ENCODE measurements at regions not wholly inside any gene's neighbourhood (a gene's known extent, or its start where the extent isn't known, plus 50 kb on each side); places are given as distances from the start of the nearest gene placed in this dataset.

- TF ChIP-seq REST (IDR thresholded peaks at IDR 0.05; ENCODE audit: unreplicated experiment): no peak
- TF ChIP-seq STAT1 (IDR thresholded peaks at IDR 0.05; ENCODE audit: unreplicated experiment): no peak
- TF ChIP-seq CREB1 (CRISPR knock-in tag; IDR thresholded peaks at IDR 0.05; ENCODE audit: low read depth): no peak
- no peak for TF ChIP-seq JUNB (IDR thresholded peaks at IDR 0.05; ENCODE audit: unreplicated experiment)
- TF ChIP-seq NANOG (IDR thresholded peaks at IDR 0.05; ENCODE audit: borderline replicate concordance): no peak
- TF ChIP-seq EZH2 (IDR thresholded peaks at IDR 0.05; ENCODE audit: low read depth, unreplicated experiment): no peak
- TF ChIP-seq POLR2AphosphoS5 (IDR thresholded peaks at IDR 0.05; ENCODE audit: low read depth): no peak
- TF ChIP-seq ZNF114 (CRISPR knock-in tag; IDR thresholded peaks at IDR 0.05): no peak
Observed at GRCh38 chr3:13179181-13179580, 106.0 kb upstream of the IQSEC1 start (continued).

- Histone ChIP-seq H3K4me3 (no peak overlapping the region), H3K4me2 (no peak overlapping the region), H3K36me3 (ENCODE audit: insufficient read depth) (no peaks in the 10 kb centered on the region; the same call in 1 of the 2 replicates), H4K20me1 (replicated peaks; ENCODE audit: insufficient read depth) (no peaks in the 10 kb centered on the region), H3K9me2 (ENCODE audit: insufficient read depth) (no peaks in the 10 kb centered on the region), H3K79me2 (replicated peaks; ENCODE audit: insufficient read depth) (no peaks in the 10 kb centered on the region), H2AFZ (no peak overlapping the region), H3F3A (replicated peaks; ENCODE audit: low read depth) (no peaks in the 10 kb centered on the region), H3K27me3 (ENCODE audit: insufficient read depth) (no peaks in the 10 kb centered on the region), H3K27ac (ENCODE audit: low read depth) (no peak overlapping the region), H3K4me1 (ENCODE audit: insufficient read depth) (no peaks in the 10 kb centered on the region)
- no peak for ATAC-seq
- Mint-ChIP-seq H3K36me3 (ENCODE audit: low read depth) (peaks cover 18% of the 10 kb centered on the region), H3K9me3 (peaks cover 25% of the 10 kb centered on the region), H3K27me3 (ENCODE audit: insufficient read depth, low read depth, poor library complexity) (peaks cover 8% of the 10 kb centered on the region), H3K27ac (no peak overlapping the region), H3K4me1 (no peaks in the 10 kb centered on the region; the same call in 2 of the 3 replicates), H3K4me3 (no peak overlapping the region)
- DNase-seq (ENCODE audit: low spot score): no peak
- TF ChIP-seq ZNF331 (CRISPR knock-in tag; IDR thresholded peaks at IDR 0.05; ENCODE audit: low read depth): no peak
- TF ChIP-seq STAT1 (IDR thresholded peaks at IDR 0.05; ENCODE audit: unreplicated experiment): no peak
- TF ChIP-seq, protein P1, sequence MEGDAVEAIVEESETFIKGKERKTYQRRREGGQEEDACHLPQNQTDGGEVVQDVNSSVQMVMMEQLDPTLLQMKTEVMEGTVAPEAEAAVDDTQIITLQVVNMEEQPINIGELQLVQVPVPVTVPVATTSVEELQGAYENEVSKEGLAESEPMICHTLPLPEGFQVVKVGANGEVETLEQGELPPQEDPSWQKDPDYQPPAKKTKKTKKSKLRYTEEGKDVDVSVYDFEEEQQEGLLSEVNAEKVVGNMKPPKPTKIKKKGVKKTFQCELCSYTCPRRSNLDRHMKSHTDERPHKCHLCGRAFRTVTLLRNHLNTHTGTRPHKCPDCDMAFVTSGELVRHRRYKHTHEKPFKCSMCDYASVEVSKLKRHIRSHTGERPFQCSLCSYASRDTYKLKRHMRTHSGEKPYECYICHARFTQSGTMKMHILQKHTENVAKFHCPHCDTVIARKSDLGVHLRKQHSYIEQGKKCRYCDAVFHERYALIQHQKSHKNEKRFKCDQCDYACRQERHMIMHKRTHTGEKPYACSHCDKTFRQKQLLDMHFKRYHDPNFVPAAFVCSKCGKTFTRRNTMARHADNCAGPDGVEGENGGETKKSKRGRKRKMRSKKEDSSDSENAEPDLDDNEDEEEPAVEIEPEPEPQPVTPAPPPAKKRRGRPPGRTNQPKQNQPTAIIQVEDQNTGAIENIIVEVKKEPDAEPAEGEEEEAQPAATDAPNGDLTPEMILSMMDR (conservative IDR thresholded peaks at IDR 0.05; ENCODE audit: low read depth in 2 of 2): no peak
- TF ChIP-seq NANOG (IDR thresholded peaks at IDR 0.05; ENCODE audit: borderline replicate concordance): no peak
- TF ChIP-seq POLR2AphosphoS5 (IDR thresholded peaks at IDR 0.05; ENCODE audit: low read depth): no peak
- no peak for TF ChIP-seq EZH2phosphoT487 (IDR thresholded peaks at IDR 0.05; ENCODE audit: unreplicated experiment)
- no peak for TF ChIP-seq CREB1 (CRISPR knock-in tag; IDR thresholded peaks at IDR 0.05; ENCODE audit: low read depth)
- no peak for TF ChIP-seq ZNF462 (CRISPR knock-in tag; IDR thresholded peaks at IDR 0.05)
- no peak for TF ChIP-seq ZNF114 (CRISPR knock-in tag; IDR thresholded peaks at IDR 0.05)
- no peak for TF ChIP-seq JUNB (IDR thresholded peaks at IDR 0.05; ENCODE audit: unreplicated experiment)
- TF ChIP-seq EZH2 (IDR thresholded peaks at IDR 0.05; ENCODE audit: low read depth, unreplicated experiment): no peak
- no peak for TF ChIP-seq ETS1 (IDR thresholded peaks at IDR 0.05)
Observed at GRCh38 chr3:13178107-13178506, 104.9 kb upstream of the IQSEC1 start.
